PC-9 (cell line): ENCODE measurements at regions not wholly inside any gene's neighbourhood (a gene's known extent, or its start where the extent isn't known, plus 50 kb on each side); places are given as distances from the start of the nearest gene placed in this dataset.

ENCODE experiments used
- BruUV-seq: library from RNA; stranded (reverse); fragments of 400-500 nt; replicated peaks from 2 replicates; lab custom pipeline; 2021; lab: Mats Ljungman, UMichigan
- CTCF ChIA-PET: fragments of 300-600 bp; sonication (Branson Sonifier 250); formaldehyde crosslinking; loops from one replicate; lab custom pipeline; 2022; ENCODE audit warnings: antibody characterized with exemption; lab: Charles Lee
- POLR2A ChIA-PET: fragments of 300-600 bp; sonication (Branson Sonifier 250); formaldehyde crosslinking; loops from one replicate; lab custom pipeline; 2022; ENCODE audit warnings: antibody characterized with exemption; ENCODE audit not compliant: unreplicated experiment; lab: Charles Lee
- DNase-seq, 2 experiments: peaks; one replicate each; pipeline versions ENCODE4 v3.0.0 to v3.0.0-alpha.2; 2015 to 2022; ENCODE audit warnings: mixed read lengths in 1 of 2
- H2AFZ ChIP-seq: fragments of 200-600 bp; sonication (generic); 2 replicates; pipeline ENCODE4 v1.8.1; 2017; ENCODE audit warnings: antibody characterized with exemption
- H3F3A ChIP-seq: fragments of 200-600 bp; sonication (generic); 2 replicates; pipeline ENCODE4 v1.8.1; 2017; ENCODE audit warnings: antibody characterized with exemption, mild to moderate bottlenecking, low read depth; ENCODE audit not compliant: insufficient read depth
- H3K27ac ChIP-seq: fragments of 200-600 bp; sonication (generic); 2 replicates; pipeline ENCODE4 v1.6.1; 2016; ENCODE audit warnings: mixed run types
- H3K27me3 ChIP-seq: fragments of 200-600 bp; sonication (generic); 2 replicates; pipeline ENCODE4 v1.6.1; 2016; ENCODE audit warnings: low read depth, mixed run types; ENCODE audit not compliant: insufficient read depth
- H3K36me3 ChIP-seq: fragments of 200-600 bp; sonication (generic); 2 replicates; pipeline ENCODE4 v1.6.1; 2016; ENCODE audit warnings: low read depth, mixed run types
- H3K4me1 ChIP-seq: fragments of 200-600 bp; sonication (generic); replicated peaks from 2 replicates; pipeline ENCODE4 v1.6.1; 2016; ENCODE audit warnings: mixed run types; ENCODE audit not compliant: insufficient read depth
- H3K4me2 ChIP-seq: fragments of 200-600 bp; sonication (generic); 2 replicates; pipeline ENCODE4 v1.6.1; 2017; ENCODE audit warnings: mixed run types
- H3K4me3 ChIP-seq: fragments of 200-600 bp; sonication (generic); 2 replicates; pipeline ENCODE4 v1.6.1; 2016; ENCODE audit warnings: mixed run types
- H3K79me2 ChIP-seq: fragments of 200-600 bp; sonication (generic); 2 replicates; pipeline ENCODE4 v1.6.1; 2017; ENCODE audit warnings: low read depth, mixed run types
- H3K9me2 ChIP-seq: fragments of 200-600 bp; sonication (generic); 2 replicates; pipeline ENCODE4 v1.8.1; 2017; ENCODE audit warnings: mild to moderate bottlenecking; ENCODE audit not compliant: insufficient read depth
- H3K9me3 ChIP-seq: fragments of 200-600 bp; sonication (generic); 2 replicates; pipeline ENCODE4 v1.8.1; 2016; ENCODE audit warnings: low read depth; ENCODE audit not compliant: insufficient read depth
- H4K20me1 ChIP-seq: fragments of 200-600 bp; sonication (generic); 2 replicates; pipeline ENCODE4 v1.8.1; 2017; ENCODE audit not compliant: insufficient read depth
- CTCF ChIP-seq: fragments of 200-600 bp; sonication (generic); conservative IDR thresholded peaks from 2 replicates; pipeline ENCODE4 v1.6.1; 2017; ENCODE audit warnings: mixed run types, antibody characterized with exemption, mild to moderate bottlenecking, moderate library complexity
- EZH2 ChIP-seq: fragments of 200-600 bp; sonication (generic); IDR thresholded peaks from 2 replicates; pipeline ENCODE4 v1.8.0; 2017; ENCODE audit warnings: antibody characterized with exemption, low read depth
- intact Hi-C: fragments of 100-400 bp; cut with micrococcal nuclease; formaldehyde crosslinking; loops from one replicate; pipeline ENCODE4 v1.10.0; 2022; ENCODE audit not compliant: unreplicated experiment

DNA sequence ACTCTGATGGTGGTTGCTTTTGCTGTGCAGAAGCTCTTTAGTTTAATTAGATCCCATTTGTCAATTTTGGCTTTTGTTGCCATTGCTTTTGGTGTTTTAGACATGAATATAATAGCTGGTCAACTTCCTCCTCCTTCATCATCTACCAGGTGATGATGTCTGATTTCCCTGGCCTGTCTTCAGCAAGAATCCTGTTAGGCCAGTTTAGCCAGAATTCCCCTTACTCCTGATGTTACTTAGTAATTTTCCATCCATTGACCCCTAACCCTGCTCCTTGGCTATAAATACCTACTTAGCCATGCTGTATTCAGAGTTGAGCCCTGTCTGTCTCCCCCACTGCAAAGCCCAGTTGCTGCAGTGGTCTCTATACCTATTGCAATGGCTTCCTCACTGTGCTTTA lies 91.4 kb downstream of the ZNF777 start:
- Histone ChIP-seq H2AFZ (no peak overlapping the region), H3K9me2 (no peaks in the 10 kb centered on the region), H4K20me1 (no peaks in the 10 kb centered on the region), H3K36me3 (0 out of 2 replicates have a peak, but pooled peaks cover 5% of the 10 kb centered on the region), H3K27ac (peak overlapping the region; percentile 41), H3K27me3 (no peaks in the 10 kb centered on the region), H3K4me3 (peak overlapping the region; percentile 31; the same call in 1 of the 2 replicates), H3K9me3 (peaks cover 20% of the 10 kb centered on the region), H3K79me2 (no peaks in the 10 kb centered on the region), H3K4me2 (peak overlapping the region; percentile 73), H3F3A (peaks cover 12% of the 10 kb centered on the region), H3K4me1 (peaks cover 41% of the 10 kb centered on the region)
- ChIA-PET CTCF (no interaction called here), POLR2A (no interaction called here)
- intact Hi-C loops: loop anchor here (1.0 kb wide), 1 partner anchor 14 kb away; no protein-coding TSS in a partner anchor
- BruUV-seq: no TSS peak
- DNase-seq: peak; percentile 65 to 98
- TF ChIP-seq EZH2: no peak
- TF ChIP-seq CTCF: no peak

DNA sequence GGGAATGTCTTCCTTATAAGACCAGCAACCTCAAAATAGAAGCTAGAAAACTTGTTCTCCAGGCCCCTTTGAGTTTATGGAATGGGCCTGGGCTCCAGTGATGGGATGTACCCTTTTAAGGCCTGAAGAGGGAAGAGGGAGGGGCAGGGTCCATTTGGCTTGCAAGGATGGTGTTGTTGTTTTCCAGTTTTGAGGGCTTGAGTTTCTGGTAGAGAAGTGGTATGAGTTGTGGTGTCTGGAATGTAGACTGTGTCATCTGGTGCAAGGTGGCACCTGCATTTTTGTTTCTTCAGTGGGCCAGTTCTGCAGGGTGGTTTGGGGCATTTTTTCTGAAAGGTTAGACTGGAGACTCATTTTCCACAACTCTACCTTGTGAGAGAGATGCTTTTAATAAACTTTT lies 90.1 kb downstream of the ZNF777 start:
- no peaks in the 10 kb centered on the region for H3K9me2 ChIP-seq
- no TSS peak for BruUV-seq
- no peaks in the 10 kb centered on the region for H4K20me1 ChIP-seq
- H3K79me2 ChIP-seq: no peaks in the 10 kb centered on the region
- peaks cover 20% of the 10 kb centered on the region for H3K9me3 ChIP-seq
- peaks cover 47% of the 10 kb centered on the region for H3K4me1 ChIP-seq
- ChIA-PET CTCF (interaction anchor here (1.1 kb wide), 1 partner anchor 58 kb away, joined by 5 read pairs; no protein-coding TSS in a partner anchor), POLR2A (interaction anchor here (0.6 kb wide), 1 partner anchor 16 kb away, joined by 6 read pairs; no protein-coding TSS in a partner anchor)
- H3K36me3 ChIP-seq: 0 out of 2 replicates have a peak, but pooled peaks cover 5% of the 10 kb centered on the region
- H2AFZ ChIP-seq: peak overlapping the region; percentile 4; the same call in 1 of the 2 replicates
- H3K4me3 ChIP-seq: 0 out of 2 replicates have a peak overlapping the region, but pooled peaks have one; percentile 31
- no peaks in the 10 kb centered on the region for H3K27me3 ChIP-seq
- peak; percentile 50 to 73 for DNase-seq
- peaks cover 12% of the 10 kb centered on the region for H3F3A ChIP-seq
- intact Hi-C loops: loop anchor here (2.0 kb wide), 1 partner anchor 16 kb away; no protein-coding TSS in a partner anchor
- H3K27ac ChIP-seq: peak overlapping the region; percentile 41
- H3K4me2 ChIP-seq: peak overlapping the region; percentile 73
- no peak for TF ChIP-seq CTCF
- no peak for TF ChIP-seq EZH2

- Histone ChIP-seq H3K9me2 (no peaks in the 10 kb centered on the region), H3K4me2 (no peak overlapping the region), H3K9me3 (peaks cover 20% of the 10 kb centered on the region), H3K4me3 (no peak overlapping the region), H3F3A (peaks cover 12% of the 10 kb centered on the region), H3K27ac (no peak overlapping the region), H3K4me1 (peaks cover 33% of the 10 kb centered on the region), H3K27me3 (no peaks in the 10 kb centered on the region), H4K20me1 (no peaks in the 10 kb centered on the region), H3K36me3 (0 out of 2 replicates have a peak, but pooled peaks cover 5% of the 10 kb centered on the region), H3K79me2 (no peaks in the 10 kb centered on the region), H2AFZ (no peak overlapping the region)
- DNase-seq: no peak
- ChIA-PET CTCF (interaction anchor here (0.7 kb wide), 1 partner anchor 41 kb away, joined by 4 read pairs; no protein-coding TSS in a partner anchor), POLR2A (no interaction called here)
- BruUV-seq: no TSS peak
- TF ChIP-seq EZH2 (no peak), CTCF (no peak)
- intact Hi-C loops: no loop called here
Observed at GRCh38 chr7:149373089-149373488, 87.8 kb downstream of the ZNF777 start.
